SK-N-SH treated with all-trans-retinoic acid at 6 μM for 48 hours (cell line): ENCODE measurements at regions not wholly inside any gene's neighbourhood (a gene's known extent, or its start where the extent isn't known, plus 50 kb on each side); places are given as distances from the start of the nearest gene placed in this dataset.

Source experiments
- GLIS3 ChIP-seq: fragments of 250-450 bp; sonication (Bioruptor Pico); IDR thresholded peaks from 2 replicates; pipeline ENCODE4 v1.5.0; 2020; ENCODE audit warnings: mild to moderate bottlenecking, moderate library complexity
- OSR1 ChIP-seq: fragments of 250-450 bp; sonication (Bioruptor Pico); IDR thresholded peaks from 2 replicates; pipeline ENCODE4 v1.8.0; 2022; ENCODE audit warnings: moderate library complexity, mild to moderate bottlenecking, inconsistent platforms
- PATZ1 ChIP-seq: fragments of 250-450 bp; sonication (Bioruptor Pico); IDR thresholded peaks from 2 replicates; pipeline ENCODE4 v1.8.0; 2020; ENCODE audit warnings: mild to moderate bottlenecking, moderate library complexity, borderline replicate concordance
- TCF4 ChIP-seq: fragments of 250-450 bp; sonication (Bioruptor Pico); IDR thresholded peaks from 2 replicates; pipeline ENCODE4 v1.8.0; 2021; ENCODE audit warnings: mild to moderate bottlenecking, moderate library complexity, borderline replicate concordance
- TSHZ2 ChIP-seq: fragments of 250-450 bp; sonication (Bioruptor Pico); IDR thresholded peaks from 2 replicates; pipeline ENCODE4 v1.5.0; 2020; ENCODE audit warnings: mild to moderate bottlenecking, moderate library complexity
- ZC3H10 ChIP-seq: fragments of 250-450 bp; sonication (Bioruptor Pico); IDR thresholded peaks from 2 replicates; pipeline ENCODE4 v1.5.1; 2021; ENCODE audit warnings: mild to moderate bottlenecking, moderate library complexity
- ZFP30 ChIP-seq: fragments of 450-650 bp; formaldehyde crosslinking; IDR thresholded peaks from 2 replicates; pipeline ENCODE4 v1.5.0; 2022; ENCODE audit warnings: mild to moderate bottlenecking, moderate library complexity
- ZNF565 ChIP-seq: fragments of 450-650 bp; formaldehyde crosslinking; conservative IDR thresholded peaks from 2 replicates; pipeline ENCODE4 v1.5.0; 2020; ENCODE audit warnings: low read depth, mild to moderate bottlenecking, moderate library complexity

DNA sequence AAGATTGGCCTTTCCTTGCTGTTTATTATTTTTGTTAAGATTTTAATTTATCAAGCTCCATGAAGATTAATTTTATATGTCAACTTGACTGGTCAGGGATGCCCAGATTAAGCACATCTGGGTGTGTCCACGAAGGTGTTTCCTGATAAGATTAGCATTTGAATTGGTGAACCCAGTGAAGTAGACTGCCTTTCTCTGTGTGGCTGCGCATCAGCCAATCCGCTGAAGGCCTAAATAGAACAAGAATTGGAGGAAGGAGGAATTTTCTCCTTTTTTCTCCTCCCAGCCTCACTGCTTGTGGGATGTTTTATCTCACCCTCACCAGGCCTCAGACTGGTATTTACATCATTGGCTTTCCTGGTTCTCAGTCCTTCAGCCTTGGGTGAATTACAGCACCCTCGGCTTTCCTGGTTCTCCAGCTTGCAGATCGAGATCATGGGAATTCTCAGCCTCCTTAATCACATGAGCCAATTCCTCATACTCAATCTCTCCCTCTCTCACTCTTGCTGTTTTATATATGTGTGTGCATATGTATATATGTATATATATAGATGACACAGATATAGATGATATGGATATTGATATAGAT, 135.4 kb upstream of the SPEF2 start:
- TF ChIP-seq ZFP30 (CRISPR knock-in tag) (no peak), GLIS3 (CRISPR knock-in tag) (no peak), ZC3H10 (CRISPR knock-in tag) (no peak), ZNF565 (CRISPR knock-in tag) (no peak), TSHZ2 (no peak), TCF4 (no peak), PATZ1 (CRISPR knock-in tag) (no peak), OSR1 (CRISPR knock-in tag) (no peak)
